ENCODE measurements at regions not wholly inside any gene's neighbourhood (a gene's known extent, or its start where the extent isn't known, plus 50 kb on each side); places are given as distances from the start of the nearest gene placed in this dataset.
"Not testable (repeated sequence)": the region's sequence is repeated elsewhere in the genome, so short reads cannot be mapped to it uniquely, and the experiment has no call there.

DNA sequence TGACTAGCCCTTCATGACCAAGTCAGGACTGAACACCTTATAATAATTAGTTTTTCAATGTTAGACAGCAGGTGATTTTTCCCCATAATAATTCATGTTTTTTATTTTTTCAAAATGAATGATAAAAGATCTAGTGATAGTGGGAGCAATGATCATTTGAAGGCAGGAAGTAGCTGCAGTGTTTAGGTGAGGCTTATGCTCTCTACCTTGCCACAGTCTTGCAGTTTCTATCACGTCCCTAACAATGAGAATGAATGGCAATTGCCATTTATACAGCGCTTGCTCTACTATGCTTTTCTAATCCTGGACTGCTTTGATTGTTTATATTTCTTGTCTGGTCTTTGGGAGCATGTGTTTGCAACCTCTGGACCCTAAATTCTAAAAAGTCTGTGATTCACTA, 367.8 kb upstream of the RIOK2 start:
- Histone ChIP-seq H3K4me1 (ENCODE audit: control insufficient read depth, insufficient read depth, low read length) (no peaks in the 10 kb centered on the region), H3K27ac (ENCODE audit: low read depth, low read length) (no peak overlapping the region), H3K9ac (ENCODE audit: low read length) (no peak overlapping the region), H3K36me3 (ENCODE audit: control insufficient read depth, insufficient read depth, low read length) (no peaks in the 10 kb centered on the region), H3K4me3 (ENCODE audit: low read length) (no peak overlapping the region), H3K27me3 (ENCODE audit: control insufficient read depth, insufficient read depth, low read length) (no peaks in the 10 kb centered on the region)

DNA sequence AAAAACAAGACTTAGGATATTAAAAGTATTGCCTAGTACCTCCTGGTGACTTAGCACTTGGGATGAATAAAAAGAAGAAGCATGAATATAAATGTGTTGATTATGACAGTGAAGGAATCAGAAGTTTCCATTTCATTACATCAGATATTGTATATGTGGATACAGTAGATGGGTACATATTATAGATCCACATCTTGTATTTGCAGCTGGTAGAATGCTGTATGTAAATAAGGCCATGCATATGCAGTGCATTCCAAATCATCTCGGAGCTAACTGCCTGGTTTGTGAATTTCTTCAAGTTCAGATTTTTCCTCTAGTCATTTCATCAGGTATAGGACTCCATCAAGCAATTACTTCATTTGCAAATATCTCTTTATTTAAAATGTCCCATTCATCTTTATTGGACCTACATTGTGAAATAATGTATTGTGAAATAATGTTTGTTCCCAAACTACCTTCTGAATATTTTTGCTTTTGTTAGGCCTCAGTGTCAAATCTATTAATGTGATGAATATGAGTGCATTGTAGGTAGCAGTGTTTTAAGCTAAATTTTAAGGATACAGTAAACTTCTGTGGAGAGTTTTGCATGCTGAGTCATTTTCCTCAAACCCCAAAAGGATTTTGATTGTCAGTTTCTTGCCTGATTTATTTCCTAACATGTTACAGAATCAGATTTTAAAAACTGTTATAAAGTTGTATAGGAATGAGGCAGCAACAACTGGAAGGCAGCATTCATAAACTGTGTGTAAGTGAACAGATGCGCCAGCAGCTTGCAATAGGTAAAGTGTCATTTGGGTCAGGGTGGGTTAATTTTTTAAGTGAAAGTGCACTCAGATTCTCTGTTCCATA, 370.8 kb upstream of the RIOK2 start:
- Histone ChIP-seq H3K9ac (ENCODE audit: low read length) (no peak overlapping the region), H3K4me3 (ENCODE audit: low read length) (no peak overlapping the region), H3K4me1 (ENCODE audit: control insufficient read depth, insufficient read depth, low read length) (no peaks in the 10 kb centered on the region), H3K27ac (ENCODE audit: low read depth, low read length) (no peak overlapping the region), H3K36me3 (ENCODE audit: control insufficient read depth, insufficient read depth, low read length) (no peaks in the 10 kb centered on the region), H3K27me3 (ENCODE audit: control insufficient read depth, insufficient read depth, low read length) (no peaks in the 10 kb centered on the region)

DNA sequence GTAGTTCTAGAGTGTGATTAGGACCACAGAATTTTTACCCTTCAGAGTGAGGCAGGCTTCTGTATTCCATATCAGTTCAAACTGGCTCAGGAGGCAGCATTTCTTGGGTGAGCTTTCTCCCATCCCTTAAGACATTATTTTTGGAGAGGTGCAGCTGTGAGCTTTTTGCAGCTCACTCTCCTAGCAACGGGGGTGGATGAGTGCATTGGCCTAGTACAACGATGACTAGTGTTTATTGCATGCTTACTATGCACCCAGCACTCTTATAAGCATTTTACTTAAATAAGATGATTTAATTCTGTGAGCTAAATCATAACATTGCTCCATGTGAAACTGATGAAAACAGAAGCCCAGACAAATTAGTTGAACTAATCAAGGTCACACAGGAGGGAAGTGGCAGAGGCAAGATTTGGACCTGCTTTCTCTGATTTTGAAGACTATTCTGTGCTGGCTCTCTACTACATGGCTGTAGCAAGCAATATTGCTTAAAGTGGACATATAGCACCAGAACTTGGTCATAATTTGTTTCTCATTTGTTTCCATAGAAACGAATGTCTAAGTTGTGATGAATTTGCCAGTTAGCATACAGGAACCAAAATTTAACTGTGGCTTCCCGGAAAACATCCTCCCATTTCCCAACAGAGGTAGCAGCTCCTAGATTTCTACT, 372.1 kb upstream of the RIOK2 start:
- H3K27ac ChIP-seq (ENCODE audit: low read depth, low read length), result no peak overlapping the region
- H3K27me3 ChIP-seq (ENCODE audit: control insufficient read depth, insufficient read depth, low read length), result no peaks in the 10 kb centered on the region
- no peak overlapping the region for H3K4me3 ChIP-seq (ENCODE audit: low read length)
- no peaks in the 10 kb centered on the region for H3K36me3 ChIP-seq (ENCODE audit: control insufficient read depth, insufficient read depth, low read length)
- H3K4me1 ChIP-seq (ENCODE audit: control insufficient read depth, insufficient read depth, low read length), result no peaks in the 10 kb centered on the region
- no peak overlapping the region for H3K9ac ChIP-seq (ENCODE audit: low read length)

GRCh38 chr5:97555644-97555981, 372.6 kb upstream of the RIOK2 start:
- Histone ChIP-seq H3K4me1 (ENCODE audit: control insufficient read depth, insufficient read depth, low read length) (no peaks in the 10 kb centered on the region), H3K27me3 (ENCODE audit: control insufficient read depth, insufficient read depth, low read length) (no peaks in the 10 kb centered on the region), H3K27ac (ENCODE audit: low read depth, low read length) (no peak overlapping the region)

DNA sequence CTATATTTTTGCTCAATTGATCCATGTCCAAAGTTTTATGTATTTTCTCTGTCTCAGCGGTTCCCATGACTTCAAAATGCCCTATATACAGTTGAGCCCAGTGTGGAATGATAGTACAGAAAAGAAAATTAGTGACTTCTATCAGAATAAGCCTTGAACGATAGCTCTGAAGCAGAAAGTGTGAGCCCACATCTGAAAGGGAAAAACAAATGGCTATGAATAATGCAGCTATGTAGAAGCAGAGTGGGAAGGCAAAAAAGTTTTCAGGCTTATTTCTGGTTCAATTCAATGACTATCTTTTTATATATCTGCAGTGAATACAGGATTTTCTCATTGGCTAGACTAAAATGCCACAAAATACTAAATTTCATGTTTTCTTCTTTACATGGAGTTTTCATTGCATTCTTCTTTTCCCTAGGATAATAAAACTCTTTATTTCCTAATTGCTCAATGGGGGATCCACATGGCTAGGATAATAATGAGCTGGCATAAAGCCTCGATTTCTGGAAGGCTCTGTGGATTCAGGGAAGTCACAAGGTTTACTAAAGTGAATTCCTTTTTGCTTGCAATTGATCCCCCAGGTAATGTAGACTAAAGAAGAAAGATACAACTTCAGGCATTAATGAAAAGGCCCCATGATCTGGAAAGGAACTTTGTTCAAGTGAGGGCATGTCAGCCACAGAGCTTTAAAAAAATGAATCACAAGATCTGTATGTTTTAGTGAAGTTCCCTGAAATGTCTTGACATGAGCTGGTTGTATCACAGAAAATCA, 377.0 kb upstream of the RIOK2 start:
- H3K9ac ChIP-seq (ENCODE audit: low read length), result no peak overlapping the region
- H3K4me1 ChIP-seq (ENCODE audit: control insufficient read depth, insufficient read depth, low read length), result no peaks in the 10 kb centered on the region
- H3K27ac ChIP-seq (ENCODE audit: low read depth, low read length), result no peak overlapping the region
- no peak overlapping the region for H3K4me3 ChIP-seq (ENCODE audit: low read length)
- H3K36me3 ChIP-seq (ENCODE audit: control insufficient read depth, insufficient read depth, low read length), result no peaks in the 10 kb centered on the region
- no peaks in the 10 kb centered on the region for H3K27me3 ChIP-seq (ENCODE audit: control insufficient read depth, insufficient read depth, low read length)

More at GRCh38 chr5:97555644-97555981, 372.6 kb upstream of the RIOK2 start:
- H3K36me3 ChIP-seq (ENCODE audit: control insufficient read depth, insufficient read depth, low read length), result no peaks in the 10 kb centered on the region
- H3K9ac ChIP-seq (ENCODE audit: low read length), result no peak overlapping the region
- no peak overlapping the region for H3K4me3 ChIP-seq (ENCODE audit: low read length)

GRCh38 chr5:97560599-97560993, 377.5 kb upstream of the RIOK2 start:
- Histone ChIP-seq H3K27me3 (ENCODE audit: control insufficient read depth, insufficient read depth, low read length) (no peaks in the 10 kb centered on the region), H3K4me1 (ENCODE audit: control insufficient read depth, insufficient read depth, low read length) (no peaks in the 10 kb centered on the region), H3K36me3 (ENCODE audit: control insufficient read depth, insufficient read depth, low read length) (no peaks in the 10 kb centered on the region), H3K9ac (ENCODE audit: low read length) (no peak overlapping the region), H3K4me3 (ENCODE audit: low read length) (no peak overlapping the region), H3K27ac (ENCODE audit: low read depth, low read length) (no peak overlapping the region)

DNA sequence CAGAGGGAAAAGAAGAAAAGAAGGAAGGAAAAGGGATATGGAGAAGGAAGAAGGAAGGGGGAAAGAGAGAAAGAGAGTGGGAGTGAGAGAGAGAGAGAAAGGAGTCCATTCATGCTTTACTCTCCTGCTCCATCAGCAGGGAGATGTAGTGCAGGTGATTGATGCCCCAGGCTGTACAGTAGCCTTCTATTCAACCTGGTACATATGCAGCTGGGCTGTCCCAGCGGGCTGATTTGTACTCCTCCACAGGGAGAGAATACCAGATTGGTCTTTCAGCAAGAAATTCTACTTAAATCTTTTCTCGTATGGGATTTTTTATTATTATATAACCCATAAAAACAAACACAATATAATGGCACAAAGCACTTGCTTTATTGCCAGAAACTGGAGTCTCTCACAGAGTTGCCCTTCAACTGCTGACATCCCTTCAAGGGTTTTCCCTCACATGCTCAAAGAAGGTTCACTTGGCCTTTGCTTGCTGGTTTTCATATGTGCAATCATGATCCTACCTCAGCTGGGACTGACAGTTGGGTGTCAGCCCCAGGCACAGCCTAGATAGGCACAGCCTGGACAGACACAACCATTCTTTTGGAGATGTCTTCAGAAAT, 380.1 kb upstream of the RIOK2 start:
- Histone ChIP-seq H3K4me1 (ENCODE audit: control insufficient read depth, insufficient read depth, low read length) (no peaks in the 10 kb centered on the region), H3K9ac (ENCODE audit: low read length) (no peak overlapping the region), H3K27ac (ENCODE audit: low read depth, low read length) (no peak overlapping the region), H3K36me3 (ENCODE audit: control insufficient read depth, insufficient read depth, low read length) (no peaks in the 10 kb centered on the region), H3K27me3 (ENCODE audit: control insufficient read depth, insufficient read depth, low read length) (no peaks in the 10 kb centered on the region), H3K4me3 (ENCODE audit: low read length) (no peak overlapping the region)

DNA sequence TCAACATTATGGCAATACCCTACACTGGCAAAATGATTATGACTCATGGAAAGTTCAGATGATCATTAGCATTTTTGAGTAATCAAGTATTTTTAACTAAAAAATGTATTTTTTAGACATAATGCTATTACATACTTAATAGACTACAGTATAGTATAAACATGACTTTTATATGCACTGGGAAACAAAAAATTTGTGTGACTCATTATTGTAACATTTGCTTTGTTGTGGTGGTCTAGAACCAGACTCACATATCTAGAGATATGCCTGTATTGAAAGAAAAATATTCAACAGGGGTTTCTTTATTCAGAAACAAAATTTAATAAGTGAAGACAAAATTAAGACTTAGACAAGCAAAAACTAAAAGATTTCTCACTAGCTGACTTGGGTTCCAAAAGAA, 385.3 kb upstream of the RIOK2 start:
- no peak overlapping the region for H3K9ac ChIP-seq (ENCODE audit: low read length)
- H3K4me1 ChIP-seq (ENCODE audit: control insufficient read depth, insufficient read depth, low read length), result no peaks in the 10 kb centered on the region
- no peaks in the 10 kb centered on the region for H3K36me3 ChIP-seq (ENCODE audit: control insufficient read depth, insufficient read depth, low read length)
- no peaks in the 10 kb centered on the region for H3K27me3 ChIP-seq (ENCODE audit: control insufficient read depth, insufficient read depth, low read length)
- no peak overlapping the region for H3K27ac ChIP-seq (ENCODE audit: low read depth, low read length)
- no peak overlapping the region for H3K4me3 ChIP-seq (ENCODE audit: low read length)

- H3K4me1 ChIP-seq (ENCODE audit: control insufficient read depth, insufficient read depth, low read length), result no peaks in the 10 kb centered on the region
- H3K4me3 ChIP-seq (ENCODE audit: low read length), result no peak overlapping the region
- no peaks in the 10 kb centered on the region for H3K27me3 ChIP-seq (ENCODE audit: control insufficient read depth, insufficient read depth, low read length)
- no peak overlapping the region for H3K9ac ChIP-seq (ENCODE audit: low read length)
- H3K36me3 ChIP-seq (ENCODE audit: control insufficient read depth, insufficient read depth, low read length), result no peaks in the 10 kb centered on the region
- H3K27ac ChIP-seq (ENCODE audit: low read depth, low read length), result no peak overlapping the region
Observed at GRCh38 chr5:97570242-97570641, 387.2 kb upstream of the RIOK2 start.

GRCh38 chr5:97575322-97575721, 392.3 kb upstream of the RIOK2 start:
- no peaks in the 10 kb centered on the region for H3K4me1 ChIP-seq (ENCODE audit: control insufficient read depth, insufficient read depth, low read length)
- H3K36me3 ChIP-seq (ENCODE audit: control insufficient read depth, insufficient read depth, low read length), result no peaks in the 10 kb centered on the region
- no peak overlapping the region for H3K9ac ChIP-seq (ENCODE audit: low read length)
- H3K27me3 ChIP-seq (ENCODE audit: control insufficient read depth, insufficient read depth, low read length), result no peaks in the 10 kb centered on the region
- no peak overlapping the region for H3K4me3 ChIP-seq (ENCODE audit: low read length)
- H3K27ac ChIP-seq (ENCODE audit: low read depth, low read length), result no peak overlapping the region

GRCh38 chr5:97576956-97577355, 393.9 kb upstream of the RIOK2 start:
- no peak overlapping the region for H3K9ac ChIP-seq (ENCODE audit: low read length)
- no peak overlapping the region for H3K4me3 ChIP-seq (ENCODE audit: low read length)

GRCh38 chr5:97579977-97580376, 396.9 kb upstream of the RIOK2 start:
- H3K27ac ChIP-seq (ENCODE audit: low read depth, low read length); H3K4me1 ChIP-seq (ENCODE audit: control insufficient read depth, insufficient read depth, low read length); H3K27me3 ChIP-seq (ENCODE audit: control insufficient read depth, insufficient read depth, low read length); H3K36me3 ChIP-seq (ENCODE audit: control insufficient read depth, insufficient read depth, low read length); H3K9ac ChIP-seq (ENCODE audit: low read length); H3K4me3 ChIP-seq (ENCODE audit: low read length): not testable (repeated sequence)

More at GRCh38 chr5:97576956-97577355, 393.9 kb upstream of the RIOK2 start:
- no peaks in the 10 kb centered on the region for H3K4me1 ChIP-seq (ENCODE audit: control insufficient read depth, insufficient read depth, low read length)
- H3K27me3 ChIP-seq (ENCODE audit: control insufficient read depth, insufficient read depth, low read length), result no peaks in the 10 kb centered on the region
- no peaks in the 10 kb centered on the region for H3K36me3 ChIP-seq (ENCODE audit: control insufficient read depth, insufficient read depth, low read length)
- H3K27ac ChIP-seq (ENCODE audit: low read depth, low read length), result no peak overlapping the region
